Endothelial cell of umbilical vein (primary cell): ENCODE measurements at regions not wholly inside any gene's neighbourhood (a gene's known extent, or its start where the extent isn't known, plus 50 kb on each side); places are given as distances from the start of the nearest gene placed in this dataset.

Experiments
- BruUV-seq: library from RNA; stranded (reverse); fragments of 400-500 nt; replicated peaks from 2 replicates; lab custom pipeline; 2021; lab: Mats Ljungman, UMichigan
- CTCF ChIA-PET: fragments of 300-600, 350-600 bp; sonication (Branson Sonifier 250); formaldehyde crosslinking; loops from one replicate; lab custom pipeline; 2021; ENCODE audit warnings: antibody characterized with exemption, inconsistent platforms; lab: Charles Lee
- POLR2A ChIA-PET: fragments of 300-600, 350-600 bp; sonication (Branson Sonifier 250); formaldehyde crosslinking; loops from one replicate; lab custom pipeline; 2021; ENCODE audit warnings: antibody characterized with exemption, inconsistent platforms; lab: Charles Lee
- DNase-seq: peaks from one replicate; pipeline ENCODE4 v3.0.0-alpha.2; 2011; ENCODE audit warnings: low read depth, low spot score
- FAIRE-seq: peaks from 2 replicates; lab custom pipeline; 2011; peaks lifted over from hg19 to GRCh38; lab: Jason Lieb, UNC
- H2AFZ ChIP-seq: 2 replicates; pipeline ENCODE4 v1.6.0; 2012; ENCODE audit warnings: low read depth, low read length, control low read depth, inconsistent platforms
- H3K27ac ChIP-seq: 2 replicates; pipeline ENCODE4 v1.5.1; 2011; ENCODE audit warnings: low read depth, mild to moderate bottlenecking, control low read depth, low read length, moderate library complexity; ENCODE audit not compliant: insufficient read depth
- H3K27me3 ChIP-seq, 2 experiments: 2 replicates each; pipeline versions ENCODE4 v1.6.0 to v1.6.1; 2011; ENCODE audit warnings: low read length in 2 of 2, mixed read lengths in 1 of 2; ENCODE audit not compliant: control insufficient read depth in 2 of 2, insufficient read depth in 2 of 2
- H3K36me3 ChIP-seq, 2 experiments: 2 replicates in 1 of 2; 3 replicates in 1 of 2; pipeline ENCODE4 v1.5.1; 2011; ENCODE audit warnings: low read length in 2 of 2, mild to moderate bottlenecking in 1 of 2, moderate library complexity in 1 of 2; ENCODE audit not compliant: control insufficient read depth in 2 of 2, insufficient read depth in 2 of 2; ENCODE audit errors: extremely low read depth in 1 of 2
- H3K4me1 ChIP-seq: 3 replicates; pipeline ENCODE4 v1.5.1; 2011; ENCODE audit warnings: mild to moderate bottlenecking, low read length; ENCODE audit not compliant: control insufficient read depth, insufficient read depth; ENCODE audit errors: extremely low read depth
- H3K4me2 ChIP-seq: 2 replicates; pipeline ENCODE4 v1.6.1; 2011; ENCODE audit warnings: low read length, control low read depth, mixed read lengths; ENCODE audit not compliant: insufficient read depth
- H3K4me3 ChIP-seq, 3 experiments: fragments of 200-600 bp in 1 of 3; sonication (generic), shearing (Covaris generic) in 1 of 3; replicated peaks in 1 of 3; 2 replicates each; pipeline ENCODE4 v1.5.1; 2011 to 2016; ENCODE audit warnings: control low read depth in 3 of 3, low read length in 3 of 3, mild to moderate bottlenecking in 2 of 3, inconsistent platforms in 1 of 3, low read depth in 1 of 3, moderate library complexity in 1 of 3; ENCODE audit not compliant: insufficient read depth in 1 of 3
- H3K79me2 ChIP-seq: 2 replicates; pipeline ENCODE4 v1.6.0; 2012; ENCODE audit warnings: low read length, inconsistent platforms; ENCODE audit not compliant: control insufficient read depth, insufficient read depth
- H3K9ac ChIP-seq: replicated peaks from 2 replicates; pipeline ENCODE3; 2011; ENCODE audit warnings: low read length, control low read depth; ENCODE audit not compliant: insufficient read depth; ENCODE audit errors: extremely low read depth
- H3K9me1 ChIP-seq: replicated peaks from 3 replicates; pipeline ENCODE4 v1.6.0; 2011; ENCODE audit warnings: mild to moderate bottlenecking, low read length; ENCODE audit not compliant: control insufficient read depth, insufficient read depth; ENCODE audit errors: extremely low read depth
- H3K9me3 ChIP-seq: replicated peaks from 2 replicates; pipeline ENCODE4 v1.5.1; 2012; ENCODE audit warnings: low read length, inconsistent platforms; ENCODE audit not compliant: control insufficient read depth, insufficient read depth
- H4K20me1 ChIP-seq: replicated peaks from 2 replicates; pipeline ENCODE3; 2011; ENCODE audit warnings: mild to moderate bottlenecking, low read length; ENCODE audit not compliant: control insufficient read depth, insufficient read depth; ENCODE audit errors: extremely low read depth
- CTCF ChIP-seq, 2 donors: IDR thresholded peaks; 1 replicate in 1 of 2; 2 replicates in 1 of 2; pipeline ENCODE4 v1.5.1; 2011; ENCODE audit warnings: low read length in 2 of 2, mild to moderate bottlenecking in 2 of 2, moderate library complexity in 2 of 2, control low read depth in 1 of 2, inconsistent platforms in 1 of 2, low read depth in 1 of 2; ENCODE audit not compliant: insufficient read depth in 1 of 2; ENCODE audit errors: extremely low read depth in 1 of 2
- EZH2 ChIP-seq: IDR thresholded peaks from 2 replicates; pipeline ENCODE4 v1.6.1; 2012; ENCODE audit warnings: borderline replicate concordance, low read depth, mild to moderate bottlenecking, moderate library complexity, low read length, inconsistent platforms; ENCODE audit not compliant: severe bottlenecking
- FOS ChIP-seq: IDR thresholded peaks from 2 replicates; pipeline ENCODE4 v1.6.1; 2011; ENCODE audit warnings: mild to moderate bottlenecking, low read length, moderate library complexity, borderline replicate concordance; ENCODE audit not compliant: insufficient read depth
- GATA2 ChIP-seq: IDR thresholded peaks from 2 replicates; pipeline ENCODE4 v1.7.0; 2011; ENCODE audit warnings: low read depth, mild to moderate bottlenecking, moderate library complexity, mixed read lengths, low read length; ENCODE audit not compliant: insufficient read length, insufficient read depth
- JUN ChIP-seq: IDR thresholded peaks from 2 replicates; pipeline ENCODE4 v1.6.1; 2011; ENCODE audit warnings: borderline replicate concordance, low read depth; ENCODE audit not compliant: insufficient read length, insufficient read depth
- MAX ChIP-seq: IDR thresholded peaks from 2 replicates; pipeline ENCODE4 v1.6.1; 2011; ENCODE audit not compliant: insufficient read depth, insufficient read length
- MYC ChIP-seq: IDR thresholded peaks from one replicate; pipeline ENCODE4 v1.6.1; 2011; ENCODE audit warnings: mild to moderate bottlenecking, low read depth, low read length
- POLR2A ChIP-seq: IDR thresholded peaks from 2 replicates; pipeline ENCODE4 v1.6.1; 2012; ENCODE audit warnings: low read depth, mild to moderate bottlenecking, control low read depth, low read length
- POLR2AphosphoS5 ChIP-seq: IDR thresholded peaks from 2 replicates; pipeline ENCODE4 v1.6.1; 2012; ENCODE audit warnings: low read depth, mild to moderate bottlenecking, control low read depth, low read length, moderate library complexity; ENCODE audit not compliant: insufficient read depth
- dilution Hi-C: fragments of 300-500 bp; cut with MboI; formaldehyde crosslinking; loops from one replicate; pipeline ENCODE4 v1.15.0; 2019; ENCODE audit warnings: low sequenced_read_pairs; ENCODE audit not compliant: extremely low pct_ligation_motif_present
- intact Hi-C: fragments of 100-400 bp; cut with micrococcal nuclease; formaldehyde crosslinking; loops from one replicate; pipeline ENCODE4 v1.10.0; 2022

GRCh38 chr4:131531087-131531486 is 1618.0 kb upstream of the PCDH10 start:
- Histone ChIP-seq H3K4me1 (no peaks in the 10 kb centered on the region), H3K79me2 (no peaks in the 10 kb centered on the region), H3K36me3 (no peaks in the 10 kb centered on the region), H3K4me2 (no peak overlapping the region), H3K4me3 (no peak overlapping the region), H3K9ac (no peak overlapping the region), H3K27ac (no peak overlapping the region), H3K9me3 (no peaks in the 10 kb centered on the region), H3K9me1 (no peaks in the 10 kb centered on the region), H3K27me3 (no peaks in the 10 kb centered on the region), H4K20me1 (no peaks in the 10 kb centered on the region), H2AFZ (no peak overlapping the region)
- no peak for FAIRE-seq
- intact Hi-C loops: no loop called here
- no peak for DNase-seq
- ChIA-PET POLR2A (no interaction called here), CTCF (no interaction called here)
- TF ChIP-seq EZH2 (no peak), MYC (no peak), MAX (no peak), GATA2 (no peak), CTCF (IDR thresholded peaks at IDR 0.05; ENCODE audit: extremely low read depth in 1 of 2, insufficient read depth in 1 of 2, low read depth in 1 of 2, low read length in 2 of 2) (no peak), POLR2AphosphoS5 (no peak), JUN (no peak), POLR2A (no peak), FOS (no peak)
- dilution Hi-C loops: no loop called here
- BruUV-seq: no TSS peak
